Stimulated activated CD4-positive, alpha-beta T cell treated with anti-CD3 and anti-CD28 coated beads, Interleukin-4, amount 100 ng/mL, for 24 hours (primary cell): ENCODE measurements at regions not wholly inside any gene's neighbourhood (a gene's known extent, or its start where the extent isn't known, plus 50 kb on each side); places are given as distances from the start of the nearest gene placed in this dataset.

Source experiments
- DNase-seq: peaks from one replicate; pipeline ENCODE4 v3.0.0-alpha.2; 2020

- no peak for DNase-seq
Measured at GRCh38 chr6:170483413-170483812, 69.7 kb downstream of the PSMB1 start.

GRCh38 chr6:170480050-170480692, 72.9 kb downstream of the PSMB1 start:
- no peak for DNase-seq

GRCh38 chr6:170476360-170476759, 76.7 kb downstream of the PSMB1 start:
- no peak for DNase-seq

GRCh38 chr6:170475118-170475517, 78.0 kb downstream of the PSMB1 start:
- no peak for DNase-seq

GRCh38 chr6:170473801-170474200, 79.3 kb downstream of the PSMB1 start:
- DNase-seq = no peak

GRCh38 chr6:170473301-170473717, 79.8 kb downstream of the PSMB1 start:
- no peak for DNase-seq

- no peak for DNase-seq
Measured at GRCh38 chr6:170471491-170471890, 81.6 kb downstream of the PSMB1 start.

GRCh38 chr6:170470734-170471133, 82.4 kb downstream of the PSMB1 start:
- no peak for DNase-seq

GRCh38 chr6:170464524-170464979, 88.6 kb downstream of the PSMB1 start:
- DNase-seq = no peak

- DNase-seq = no peak
Measured at GRCh38 chr6:170464080-170464479, 89.0 kb downstream of the PSMB1 start.

GRCh38 chr6:170463101-170463721, 89.9 kb downstream of the PSMB1 start:
- no peak for DNase-seq

- DNase-seq = no peak
Measured at GRCh38 chr6:170462366-170463020, 90.6 kb downstream of the PSMB1 start.

- no peak for DNase-seq
Measured at GRCh38 chr6:170461556-170462365, 91.3 kb downstream of the PSMB1 start.

GRCh38 chr6:170461111-170461510, 92.0 kb downstream of the PSMB1 start:
- no peak for DNase-seq

- no peak for DNase-seq
Measured at GRCh38 chr6:170460641-170461040, 92.5 kb downstream of the PSMB1 start.

- peak; percentile 16 for DNase-seq
Measured at GRCh38 chr6:170459451-170459850, 93.7 kb downstream of the PSMB1 start.

GRCh38 chr6:170456886-170457698, 96.0 kb downstream of the PSMB1 start:
- DNase-seq = no peak
